Germinal center (tissue), 1 donor: ENCODE measurements at regions not wholly inside any gene's neighbourhood (a gene's known extent, or its start where the extent isn't known, plus 50 kb on each side); places are given as distances from the start of the nearest gene placed in this dataset.

Source experiments
- DNase-seq: peaks from one replicate; pipeline ENCODE4 v3.0.0; 2012; ENCODE audit warnings: mixed read lengths, low spot score

GRCh38 chr22:47816863-47817210, 1054.4 kb downstream of the TBC1D22A start:
- DNase-seq = no peak

DNA sequence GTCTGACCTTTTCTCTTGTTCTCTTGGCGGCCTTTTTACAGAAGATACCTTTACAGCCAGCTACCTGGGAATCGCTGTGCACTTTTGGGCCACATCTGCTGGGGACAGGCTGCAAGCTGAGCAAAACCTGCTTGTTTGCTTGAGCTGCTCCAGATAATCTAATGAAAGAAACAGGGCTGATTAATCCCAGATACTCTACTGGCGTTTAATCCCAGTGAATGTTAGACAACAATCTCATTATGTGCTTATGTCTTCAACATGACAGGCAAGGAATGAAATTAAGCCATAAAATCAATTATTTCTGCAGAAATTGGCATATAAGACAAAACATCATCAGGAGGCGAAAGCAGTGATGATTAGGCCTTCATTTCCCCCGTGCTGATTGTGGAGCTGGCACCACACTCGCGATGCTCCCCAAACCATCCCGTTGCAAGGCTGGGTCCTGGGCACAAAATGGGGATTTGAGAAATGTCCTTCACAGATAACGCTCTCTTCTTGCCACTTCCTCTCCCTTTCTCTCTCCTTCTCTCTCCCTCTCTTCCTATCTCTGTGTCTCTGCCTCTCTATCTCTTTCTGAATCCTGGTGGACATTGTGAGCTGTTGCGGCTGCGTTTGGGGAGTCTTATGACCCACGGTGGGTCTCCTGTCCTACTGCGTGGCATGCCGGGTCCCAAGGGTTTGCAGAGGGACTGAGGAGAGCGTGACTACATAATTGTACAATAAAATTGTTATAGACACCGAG, 1053.8 kb downstream of the TBC1D22A start:
- DNase-seq = no peak

GRCh38 chr22:47814474-47814873, 1052.0 kb downstream of the TBC1D22A start:
- DNase-seq = no peak

GRCh38 chr22:47813661-47814060, 1051.2 kb downstream of the TBC1D22A start:
- DNase-seq = no peak

GRCh38 chr22:47811971-47812370, 1049.5 kb downstream of the TBC1D22A start:
- no peak for DNase-seq

DNA sequence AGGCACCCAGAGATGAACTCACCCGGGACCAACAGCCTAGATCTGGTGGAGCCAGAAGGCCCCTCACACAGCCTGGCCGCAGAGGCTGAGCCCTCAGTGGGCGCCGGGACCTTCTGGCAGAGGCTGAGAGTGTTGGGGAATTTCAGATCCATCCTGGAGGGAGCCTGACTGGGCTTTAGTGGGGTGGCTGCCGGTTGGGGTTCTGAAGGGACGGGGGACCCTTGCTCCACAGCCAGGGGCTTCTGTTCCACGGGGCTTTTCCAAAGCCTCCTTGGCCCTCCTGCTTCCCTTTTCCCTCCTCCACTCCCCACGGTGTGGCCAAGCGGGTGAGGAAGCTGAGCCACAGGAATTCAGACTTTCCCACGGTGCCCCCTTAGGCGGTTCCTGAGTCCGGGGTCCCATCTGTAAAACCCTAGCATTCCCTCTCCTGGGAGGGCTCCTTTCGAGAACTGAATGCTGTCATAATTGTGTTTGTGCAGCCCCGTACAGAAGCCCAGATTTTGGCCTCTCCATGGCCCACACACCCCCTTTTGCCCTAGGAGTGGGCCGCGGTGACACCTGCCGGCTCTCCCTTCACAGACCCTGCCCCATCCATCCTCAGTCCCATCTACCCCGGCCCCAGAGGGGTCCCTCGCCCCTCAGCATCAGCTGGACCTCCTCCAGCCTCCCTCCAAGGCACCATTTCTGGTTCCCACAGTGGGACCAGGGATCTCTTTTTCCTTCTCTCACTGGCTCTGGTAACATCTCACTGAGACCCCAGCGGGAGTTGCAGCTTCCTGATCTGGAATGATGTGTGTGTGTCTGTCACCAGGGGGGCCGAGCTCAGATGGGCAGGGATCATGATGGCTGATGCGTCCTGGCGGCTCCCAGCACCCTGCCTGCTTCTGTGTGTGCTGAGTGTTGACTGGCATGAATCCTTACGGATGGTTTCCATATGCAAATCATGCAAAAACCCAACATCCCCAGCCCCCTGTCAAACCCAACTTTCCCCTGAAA, 1048.4 kb downstream of the TBC1D22A start:
- no peak for DNase-seq

DNA sequence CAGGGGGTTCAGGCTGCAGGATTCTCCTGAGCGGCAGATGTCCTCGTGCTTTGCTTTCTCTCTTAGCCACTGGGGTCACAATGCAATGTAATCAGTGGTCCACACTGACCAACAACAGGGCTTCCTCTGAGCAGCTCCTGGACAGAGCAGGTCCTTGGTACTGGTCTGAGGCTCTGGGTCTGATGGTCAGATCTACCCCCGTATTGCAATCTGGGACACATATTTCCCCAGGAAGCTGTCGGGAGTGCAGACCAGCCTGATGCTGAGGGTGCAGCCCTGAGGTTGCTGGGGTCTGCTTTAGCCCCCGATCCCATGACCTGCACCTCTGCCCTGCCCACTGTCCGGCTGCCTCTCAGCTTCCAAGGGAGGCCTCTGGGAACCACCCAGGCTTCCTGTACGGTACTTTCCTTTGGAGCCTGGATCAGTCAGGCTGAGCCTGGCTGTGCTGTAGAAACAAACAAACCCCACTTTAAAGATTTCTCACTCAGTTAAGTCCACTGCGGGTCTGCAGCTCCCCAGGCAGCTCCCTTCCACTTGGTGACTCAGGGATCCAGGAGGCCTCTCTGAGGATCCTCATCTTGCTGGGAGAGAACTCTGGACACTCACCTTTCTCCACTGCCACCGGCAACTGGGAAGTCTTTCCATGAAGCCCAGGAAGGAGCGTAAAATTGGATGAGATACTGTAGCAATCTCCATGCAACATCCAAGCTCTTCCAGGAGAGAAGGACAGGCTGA, 1046.6 kb downstream of the TBC1D22A start:
- DNase-seq = no peak

DNA sequence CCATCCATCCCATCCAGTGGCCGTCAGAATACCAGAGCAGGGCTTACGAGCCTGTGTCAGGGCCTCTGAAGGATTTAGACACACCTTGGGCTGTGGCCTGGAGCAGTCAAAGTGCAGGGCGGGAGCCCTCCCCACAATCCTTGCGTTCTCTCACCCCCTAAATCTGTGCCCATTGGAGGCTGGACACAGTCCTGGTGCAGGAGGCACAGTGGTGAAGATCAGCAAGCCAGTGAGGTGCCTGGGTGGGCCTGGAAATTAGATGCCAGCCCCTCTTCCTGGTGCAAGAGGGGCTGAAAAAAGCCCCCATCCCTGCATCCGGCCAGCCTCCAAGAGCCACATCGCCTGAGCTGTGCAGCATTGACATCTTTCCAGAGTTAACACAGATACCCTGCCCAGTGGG, 1045.8 kb downstream of the TBC1D22A start:
- no peak for DNase-seq

DNA sequence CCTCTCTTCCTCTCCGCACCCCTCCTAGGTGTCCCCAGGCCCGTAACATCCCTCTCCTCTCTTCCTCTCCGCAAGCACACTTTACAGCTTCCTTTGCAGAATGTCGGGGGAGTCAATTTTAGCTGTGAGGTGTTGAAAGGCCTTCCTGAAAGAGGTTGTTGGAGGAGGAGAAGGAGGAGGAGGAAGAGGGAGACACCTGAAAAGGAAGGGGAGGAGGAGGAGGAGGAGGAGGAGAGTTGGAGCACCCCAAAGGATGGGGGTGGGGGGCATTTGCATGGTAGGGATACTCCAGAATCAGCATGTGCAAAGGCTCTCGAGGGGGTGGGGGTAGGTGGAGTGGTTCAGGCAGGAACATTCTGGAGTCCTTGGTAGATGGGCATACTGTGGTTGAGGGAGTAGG, 1045.1 kb downstream of the TBC1D22A start:
- no peak for DNase-seq

GRCh38 chr22:47806894-47807293, 1044.4 kb downstream of the TBC1D22A start:
- no peak for DNase-seq

DNA sequence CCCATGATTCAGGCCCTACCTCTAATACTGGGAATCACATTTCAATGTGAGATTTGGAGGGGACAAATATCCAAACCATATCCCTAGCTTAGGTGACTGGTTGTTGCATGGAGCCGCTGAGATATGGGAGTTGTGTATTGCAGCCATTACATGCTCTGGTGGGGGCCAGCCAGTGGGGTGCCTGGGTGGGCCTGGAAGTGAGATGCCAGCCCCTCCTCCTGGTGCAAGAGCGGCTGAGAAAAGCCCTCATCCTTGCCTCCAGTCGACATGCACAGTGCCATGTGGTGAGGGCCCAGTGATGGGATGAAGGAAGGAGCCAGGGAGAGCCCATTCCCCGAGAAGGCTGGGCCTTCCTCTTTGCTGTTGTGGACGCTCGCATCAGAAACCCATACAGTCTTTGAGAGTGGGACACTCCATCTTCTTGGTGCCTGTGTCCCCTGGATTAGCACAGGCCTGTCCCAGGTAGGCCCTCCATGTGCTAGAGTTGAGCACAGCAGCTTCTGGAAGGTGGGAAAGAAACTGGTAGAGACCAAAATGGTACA, 1043.0 kb downstream of the TBC1D22A start:
- no peak for DNase-seq

DNA sequence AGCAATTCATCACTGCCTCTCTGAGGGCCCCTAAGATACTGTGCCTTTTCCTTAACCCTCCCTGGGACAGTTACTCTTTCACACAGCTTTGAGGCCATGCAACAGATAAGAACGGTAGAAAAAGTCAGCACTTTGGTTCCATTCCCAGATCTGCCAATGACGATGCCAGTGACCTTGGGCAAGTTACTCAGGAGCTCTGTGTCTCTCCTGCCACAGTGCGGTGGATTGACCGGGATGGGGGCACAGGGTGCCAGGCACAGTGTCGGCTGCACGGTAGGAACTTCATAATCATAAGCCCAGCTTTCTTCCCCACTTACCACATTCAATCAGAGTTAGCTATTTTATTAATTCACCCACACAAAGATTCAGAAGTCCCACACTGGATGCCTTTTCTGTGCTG, 1041.8 kb downstream of the TBC1D22A start:
- DNase-seq = no peak

DNA sequence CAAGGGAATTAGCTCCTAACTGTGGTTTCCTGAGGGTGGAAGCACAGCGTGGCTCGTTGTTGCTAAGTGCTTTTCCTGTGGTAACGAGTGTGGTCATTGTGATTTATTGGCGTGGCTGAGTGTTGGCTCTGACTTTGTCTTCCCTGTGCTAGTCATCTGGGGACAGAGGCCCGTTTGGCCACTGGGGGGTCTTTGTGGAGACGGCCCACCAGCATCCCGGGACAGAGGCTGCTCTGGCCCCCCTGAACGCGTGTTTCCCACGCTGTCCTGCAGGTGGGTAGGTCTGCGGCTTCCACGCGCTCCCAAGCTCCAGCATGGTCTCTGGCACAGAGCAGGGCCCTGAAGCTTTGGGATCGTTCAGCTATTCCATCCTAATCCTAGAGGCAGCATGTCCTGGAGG, 1040.0 kb downstream of the TBC1D22A start:
- no peak for DNase-seq

GRCh38 chr22:47801541-47802245, 1039.2 kb downstream of the TBC1D22A start:
- DNase-seq = no peak

GRCh38 chr22:47798229-47798628, 1035.8 kb downstream of the TBC1D22A start:
- DNase-seq = no peak

GRCh38 chr22:47797342-47797945, 1035.0 kb downstream of the TBC1D22A start:
- no peak for DNase-seq

DNA sequence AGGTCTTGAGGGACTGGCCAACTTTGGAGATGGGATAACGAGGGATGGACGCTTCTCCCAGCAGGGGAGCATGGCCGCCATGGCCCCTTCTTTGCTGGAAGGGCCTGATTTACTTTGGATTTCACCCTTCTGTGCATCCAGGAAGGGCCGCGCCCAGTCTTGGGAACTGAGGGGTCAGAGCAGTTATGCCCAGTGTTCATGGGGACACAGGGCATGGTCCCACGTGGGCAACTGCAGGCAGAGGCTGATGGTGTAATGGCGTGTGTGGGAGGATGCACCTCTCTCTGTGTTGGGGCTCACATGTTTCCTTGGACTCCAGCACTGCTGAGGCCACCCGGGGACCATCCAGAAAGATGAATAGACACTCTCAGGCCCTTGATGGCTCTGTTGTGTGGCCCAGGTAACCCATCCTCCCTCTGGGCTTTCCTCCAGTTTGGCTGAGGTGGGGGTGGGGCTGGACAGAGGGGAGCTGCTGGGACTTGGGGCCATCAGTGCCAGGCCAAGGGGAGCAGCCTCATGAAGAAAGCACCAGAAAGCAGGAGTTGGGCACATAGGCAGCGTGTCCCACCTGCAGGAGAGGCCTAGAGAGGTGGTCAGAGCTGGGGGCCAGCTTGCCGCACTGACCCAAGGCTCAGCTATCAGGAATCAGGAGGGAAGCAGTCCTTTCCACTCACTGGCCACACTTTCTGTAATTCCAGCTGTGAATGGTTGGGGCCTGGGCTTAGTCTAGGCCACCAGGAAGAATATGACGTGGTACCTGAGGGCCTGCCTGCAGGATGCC, 1033.9 kb downstream of the TBC1D22A start:
- no peak for DNase-seq

DNA sequence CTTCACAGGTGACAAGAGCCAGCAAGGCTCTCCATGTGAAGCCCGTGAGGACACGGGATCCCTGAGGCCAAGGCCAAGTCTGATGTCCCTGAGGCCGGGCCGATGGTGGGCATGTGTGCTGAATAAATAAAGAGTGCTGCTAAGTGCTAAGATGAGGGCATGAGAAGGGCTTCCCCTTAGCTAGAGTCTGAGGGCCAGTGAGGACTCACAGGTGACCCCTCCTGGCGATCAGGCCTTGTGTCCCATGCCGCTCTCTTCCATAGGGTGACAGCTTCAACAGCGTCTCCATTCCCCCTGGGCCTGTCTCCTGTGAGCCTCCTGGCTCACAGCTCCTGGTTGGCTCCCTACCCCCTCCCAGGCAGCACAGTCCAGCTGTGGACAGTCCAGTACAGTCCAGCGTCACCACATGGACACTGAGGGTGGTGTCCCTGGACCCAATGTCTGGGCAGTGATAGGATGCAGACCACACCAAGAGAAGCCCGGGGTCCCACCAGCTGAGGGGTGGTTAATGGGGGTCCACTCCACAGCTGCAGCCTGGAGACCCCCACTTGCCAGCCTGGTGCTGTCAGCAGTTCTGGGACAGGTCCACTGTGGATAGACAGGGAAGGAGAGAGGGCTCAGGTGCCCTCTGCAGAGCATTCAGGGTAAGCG, 1033.2 kb downstream of the TBC1D22A start:
- no peak for DNase-seq

- no peak for DNase-seq
These were observed 1032.4 kb downstream of the TBC1D22A start for GRCh38 chr22:47794851-47795250.
